ENCODE measurements at regions not wholly inside any gene's neighbourhood (a gene's known extent, or its start where the extent isn't known, plus 50 kb on each side); places are given as distances from the start of the nearest gene placed in this dataset.

- no peaks in the 10 kb centered on the region for H3K9me3 ChIP-seq
- H3K4me3 ChIP-seq: no peak overlapping the region
- H3K4me1 ChIP-seq: peaks cover 38% of the 10 kb centered on the region
- ATAC-seq (no peak), DNase-seq (no peak)
- H3K27ac ChIP-seq: peak overlapping the region; percentile 84
- 71 to 88% (median 81%) methylated on average over 8 of the region's 8 CpGs for WGBS, 3 donors
- intact Hi-C loops (cut with DNase I): loop anchor here in 1 of 2 donors (5.0 to 10.0 kb wide), 2 partner anchors 46 to 98 kb away; no protein-coding TSS in a partner anchor
- H3K36me3 ChIP-seq (ENCODE audit: insufficient read depth in 1 of 2, low read depth in 1 of 2): peaks cover 6 to 69% of the 10 kb centered on the region in 2 donors
- no peak for TF ChIP-seq CTCF (IDR thresholded peaks at IDR 0.05)
- H3K27me3 ChIP-seq (ENCODE audit: insufficient read depth in 3 of 3, low read length in 2 of 3): no peaks in the 10 kb centered on the region
Measured at GRCh38 chr9:742914-743589, 98.4 kb upstream of the DMRT1 start.

GRCh38 chr9:744046-744712 lies 97.3 kb upstream of the DMRT1 start:
- Histone ChIP-seq H3K4me3 (no peak overlapping the region), H3K36me3 (ENCODE audit: insufficient read depth in 1 of 2, low read depth in 1 of 2) (peaks cover 6 to 67% of the 10 kb centered on the region in 2 donors), H3K4me1 (peaks cover 29% of the 10 kb centered on the region), H3K27me3 (ENCODE audit: insufficient read depth in 3 of 3, low read length in 2 of 3) (no peaks in the 10 kb centered on the region), H3K27ac (peak overlapping the region; percentile 84), H3K9me3 (no peaks in the 10 kb centered on the region)
- DNase-seq (no peak), ATAC-seq (no peak)
- WGBS, 3 donors: 60 to 69% (median 67%) methylated on average over 9 of the region's 9 CpGs
- intact Hi-C loops (cut with DNase I): loop anchor here in 1 of 2 donors (5.0 to 10.0 kb wide), 2 partner anchors 47 to 99 kb away; no protein-coding TSS in a partner anchor
- TF ChIP-seq CTCF (IDR thresholded peaks at IDR 0.05): no peak

GRCh38 chr9:744790-745484 lies 96.6 kb upstream of the DMRT1 start:
- Histone ChIP-seq H3K9me3 (no peaks in the 10 kb centered on the region), H3K27ac (peak overlapping the region; percentile 84), H3K4me3 (no peak overlapping the region), H3K27me3 (ENCODE audit: insufficient read depth in 3 of 3, low read length in 2 of 3) (no peaks in the 10 kb centered on the region), H3K36me3 (ENCODE audit: insufficient read depth in 1 of 2, low read depth in 1 of 2) (peaks cover 5 to 59% of the 10 kb centered on the region in 2 donors), H3K4me1 (peaks cover 33% of the 10 kb centered on the region)
- peak; percentile 94 to 97 (median 96) for ATAC-seq
- WGBS, 3 donors: 14 to 16% (median 15%) methylated on average over 7 of the region's 7 CpGs
- intact Hi-C loops (cut with DNase I): loop anchor here in 1 of 2 donors (5.0 to 10.0 kb wide), 2 partner anchors 48 to 100 kb away; no protein-coding TSS in a partner anchor
- peak; percentile 83 to 94 for DNase-seq
- no peak for TF ChIP-seq CTCF (IDR thresholded peaks at IDR 0.05)

- H3K4me1 ChIP-seq: peaks cover 42% of the 10 kb centered on the region
- peaks cover 2 to 50% of the 10 kb centered on the region in 2 donors for H3K36me3 ChIP-seq (ENCODE audit: insufficient read depth in 1 of 2, low read depth in 1 of 2)
- H3K9me3 ChIP-seq: no peaks in the 10 kb centered on the region
- 25 to 45% (median 34%) methylated on average over 16 of the region's 16 CpGs for WGBS, 3 donors
- intact Hi-C loops (cut with DNase I): loop anchor here in 1 of 2 donors (10.0 kb wide), 1 partner anchor 101 kb away; no protein-coding TSS in a partner anchor
- ATAC-seq: peak; percentile 62 to 82 (median 76)
- peak; percentile 58 to 86 for DNase-seq
- no peak for TF ChIP-seq CTCF (IDR thresholded peaks at IDR 0.05)
- H3K27me3 ChIP-seq (ENCODE audit: insufficient read depth in 3 of 3, low read length in 2 of 3): no peaks in the 10 kb centered on the region
- no peak overlapping the region for H3K4me3 ChIP-seq
- peak overlapping the region; percentile 84 for H3K27ac ChIP-seq
Measured at GRCh38 chr9:745761-746380, 95.6 kb upstream of the DMRT1 start.

Measured in psoas muscle (tissue), 7 donors.